PC-9 (cell line): ENCODE measurements at regions not wholly inside any gene's neighbourhood (a gene's known extent, or its start where the extent isn't known, plus 50 kb on each side); places are given as distances from the start of the nearest gene placed in this dataset.

Experiments used
- EZH2 ChIP-seq: fragments of 200-600 bp; sonication (generic); IDR thresholded peaks from 2 replicates; pipeline ENCODE4 v1.8.0; 2017; ENCODE audit warnings: antibody characterized with exemption, low read depth
- TF ChIP-seq, protein P1 (sequence below): fragments of 200-600 bp; sonication (generic); conservative IDR thresholded peaks from 2 replicates; pipeline ENCODE4 v1.6.1; 2017; ENCODE audit warnings: mixed run types, antibody characterized with exemption, mild to moderate bottlenecking, moderate library complexity

DNA sequence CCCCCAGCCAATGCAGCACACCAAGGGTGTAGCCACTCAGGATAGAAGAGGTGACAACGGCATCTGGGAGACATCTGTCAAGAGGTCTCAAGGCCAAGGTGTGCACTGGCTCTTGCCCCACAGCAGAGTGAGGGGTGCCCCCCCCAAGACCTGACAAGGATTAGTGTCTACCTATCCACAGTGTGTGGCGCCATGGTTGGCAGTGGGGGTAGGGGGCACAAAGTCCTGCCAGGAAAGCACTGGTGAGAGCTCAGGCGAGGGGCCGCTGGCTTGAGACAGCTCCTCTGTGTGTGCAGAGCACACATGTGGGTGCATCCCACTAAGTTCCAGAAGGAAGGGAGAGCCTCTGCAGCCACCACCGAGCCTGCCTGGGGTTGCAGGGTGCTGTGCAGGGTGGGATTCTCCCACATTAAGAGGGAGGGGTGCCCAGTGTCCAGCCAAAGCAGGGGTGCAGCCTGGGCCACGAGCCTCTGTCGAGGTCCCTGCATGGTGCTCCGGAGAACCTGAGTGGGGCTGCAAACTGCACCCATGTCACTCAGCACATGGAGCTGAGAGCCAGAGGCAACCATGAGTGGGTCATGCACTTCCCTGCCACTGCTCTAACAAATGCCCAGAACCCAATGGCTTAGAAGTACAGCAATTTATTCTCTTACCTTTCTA, 311.2 kb upstream of the HDAC4 start:
- TF ChIP-seq, protein P1, sequence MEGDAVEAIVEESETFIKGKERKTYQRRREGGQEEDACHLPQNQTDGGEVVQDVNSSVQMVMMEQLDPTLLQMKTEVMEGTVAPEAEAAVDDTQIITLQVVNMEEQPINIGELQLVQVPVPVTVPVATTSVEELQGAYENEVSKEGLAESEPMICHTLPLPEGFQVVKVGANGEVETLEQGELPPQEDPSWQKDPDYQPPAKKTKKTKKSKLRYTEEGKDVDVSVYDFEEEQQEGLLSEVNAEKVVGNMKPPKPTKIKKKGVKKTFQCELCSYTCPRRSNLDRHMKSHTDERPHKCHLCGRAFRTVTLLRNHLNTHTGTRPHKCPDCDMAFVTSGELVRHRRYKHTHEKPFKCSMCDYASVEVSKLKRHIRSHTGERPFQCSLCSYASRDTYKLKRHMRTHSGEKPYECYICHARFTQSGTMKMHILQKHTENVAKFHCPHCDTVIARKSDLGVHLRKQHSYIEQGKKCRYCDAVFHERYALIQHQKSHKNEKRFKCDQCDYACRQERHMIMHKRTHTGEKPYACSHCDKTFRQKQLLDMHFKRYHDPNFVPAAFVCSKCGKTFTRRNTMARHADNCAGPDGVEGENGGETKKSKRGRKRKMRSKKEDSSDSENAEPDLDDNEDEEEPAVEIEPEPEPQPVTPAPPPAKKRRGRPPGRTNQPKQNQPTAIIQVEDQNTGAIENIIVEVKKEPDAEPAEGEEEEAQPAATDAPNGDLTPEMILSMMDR: no peak
- TF ChIP-seq EZH2: no peak
